ES-I3 (cell line): ENCODE measurements at regions not wholly inside any gene's neighbourhood (a gene's known extent, or its start where the extent isn't known, plus 50 kb on each side); places are given as distances from the start of the nearest gene placed in this dataset.

Experiments used
- H3K36me3 ChIP-seq: 2 replicates; pipeline ENCODE4 v1.6.1; 2013; ENCODE audit warnings: mild to moderate bottlenecking, low read length, control low read depth, moderate library complexity; ENCODE audit not compliant: insufficient read depth
- H3K4me1 ChIP-seq: 2 replicates; pipeline ENCODE4 v1.6.1; 2013; ENCODE audit warnings: mild to moderate bottlenecking, control low read depth, low read length; ENCODE audit not compliant: insufficient read depth
- H3K9ac ChIP-seq: 2 replicates; pipeline ENCODE4 v1.6.1; 2013; ENCODE audit warnings: low read depth, mild to moderate bottlenecking, low read length, moderate library complexity
- H3K9me3 ChIP-seq: 2 replicates; pipeline ENCODE4 v1.6.1; 2013; ENCODE audit warnings: mild to moderate bottlenecking, low read length, moderate library complexity; ENCODE audit not compliant: control insufficient read depth, insufficient read depth

GRCh38 chr18:34159691-34160185, 65.0 kb downstream of the NOL4 start:
- Histone ChIP-seq H3K4me1 (no peaks in the 10 kb centered on the region), H3K36me3 (no peaks in the 10 kb centered on the region), H3K9ac (peak overlapping the region; percentile 55; the same call in 1 of the 2 replicates), H3K9me3 (no peaks in the 10 kb centered on the region)

DNA sequence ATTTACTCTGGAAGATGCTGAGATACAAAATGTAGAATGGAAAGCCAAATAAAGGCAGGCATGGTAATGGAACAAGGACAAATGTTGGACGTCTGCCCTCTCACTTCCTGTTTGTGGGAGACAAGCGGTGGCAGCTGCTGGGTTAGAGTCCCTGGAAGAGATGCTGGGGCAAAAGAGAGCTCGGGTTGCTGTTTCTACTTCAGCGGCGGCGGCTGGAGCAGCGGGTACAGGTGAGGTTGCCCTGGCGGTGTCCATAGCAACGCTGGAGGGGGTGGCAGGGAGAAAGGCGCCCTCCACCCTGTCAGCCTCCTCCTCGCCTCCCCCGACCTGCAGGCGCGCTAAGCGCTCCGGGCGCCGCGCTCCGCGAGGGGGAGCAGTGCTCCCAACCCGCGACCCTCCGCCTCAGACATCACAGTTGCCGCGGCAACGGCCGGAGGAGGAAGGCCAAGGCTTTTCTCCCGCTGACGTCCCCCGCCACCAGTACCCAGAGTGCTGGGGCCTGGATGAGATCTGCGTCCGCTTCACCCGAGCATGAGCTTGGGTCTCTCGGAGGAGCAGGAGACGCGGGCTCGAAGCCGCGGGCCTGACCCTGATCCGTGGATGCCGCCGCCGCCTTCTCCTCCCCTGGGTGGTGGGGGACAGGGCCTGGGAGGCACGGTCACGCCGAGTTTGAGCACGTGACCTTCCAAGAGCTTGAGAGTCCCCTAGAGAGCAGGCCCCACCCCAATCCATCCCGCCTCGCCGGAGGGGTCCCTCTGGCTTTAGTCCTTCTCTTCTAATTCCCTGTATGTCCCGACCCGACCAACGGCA, 65.6 kb downstream of the NOL4 start:
- Histone ChIP-seq H3K9me3 (no peaks in the 10 kb centered on the region), H3K9ac (peak overlapping the region; percentile 55; the same call in 1 of the 2 replicates), H3K36me3 (no peaks in the 10 kb centered on the region), H3K4me1 (no peaks in the 10 kb centered on the region)

DNA sequence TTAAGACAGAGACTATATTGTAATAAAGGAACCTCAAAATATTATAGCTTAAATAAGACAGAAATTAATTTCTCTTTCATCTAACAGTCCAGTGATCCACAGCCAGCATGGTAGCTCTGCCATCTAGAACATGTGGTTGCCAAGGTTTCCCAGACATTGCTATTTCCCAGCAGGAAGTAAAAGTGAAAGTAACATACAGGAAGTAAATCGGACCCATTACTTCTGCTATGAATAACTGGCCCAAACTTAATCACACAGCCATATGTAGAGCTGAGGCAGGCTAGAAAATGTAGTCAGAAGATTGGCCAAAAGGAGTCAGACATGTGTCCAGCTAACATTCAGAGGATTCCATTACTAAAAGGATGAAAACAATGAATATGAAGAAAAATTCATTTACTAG, 71.0 kb downstream of the NOL4 start:
- no peaks in the 10 kb centered on the region for H3K4me1 ChIP-seq
- no peak overlapping the region for H3K9ac ChIP-seq
- H3K36me3 ChIP-seq = no peaks in the 10 kb centered on the region
- H3K9me3 ChIP-seq = no peaks in the 10 kb centered on the region

GRCh38 chr18:34131006-34131405, 93.7 kb downstream of the NOL4 start:
- H3K36me3 ChIP-seq = no peaks in the 10 kb centered on the region
- H3K4me1 ChIP-seq = no peaks in the 10 kb centered on the region
- no peaks in the 10 kb centered on the region for H3K9me3 ChIP-seq
- no peak overlapping the region for H3K9ac ChIP-seq

DNA sequence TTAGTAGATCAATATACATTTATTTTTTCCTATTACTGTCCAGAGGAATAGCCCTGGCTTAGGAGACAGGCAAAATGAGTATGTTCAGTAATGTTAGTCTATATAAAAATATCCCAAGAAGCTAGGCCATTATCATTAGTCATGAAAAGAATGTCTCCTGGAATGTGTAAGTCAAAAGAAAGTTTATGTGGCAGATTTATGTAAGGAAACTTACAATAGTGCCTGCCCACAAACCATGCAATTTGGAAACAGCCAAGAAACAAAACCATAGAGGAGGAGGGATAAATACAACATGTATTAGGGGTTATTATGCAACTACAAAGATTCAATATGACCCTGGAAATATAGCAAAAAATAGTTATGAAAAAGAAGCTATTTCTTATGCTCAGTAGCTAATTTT, 96.3 kb downstream of the NOL4 start:
- no peaks in the 10 kb centered on the region for H3K36me3 ChIP-seq
- no peaks in the 10 kb centered on the region for H3K4me1 ChIP-seq
- no peaks in the 10 kb centered on the region for H3K9me3 ChIP-seq
- no peak overlapping the region for H3K9ac ChIP-seq

- Histone ChIP-seq H3K4me1 (no peaks in the 10 kb centered on the region), H3K9me3 (no peaks in the 10 kb centered on the region; the same call in 1 of the 2 replicates)
These were observed 98.6 kb downstream of the NOL4 start for GRCh38 chr18:34126121-34126520.

DNA sequence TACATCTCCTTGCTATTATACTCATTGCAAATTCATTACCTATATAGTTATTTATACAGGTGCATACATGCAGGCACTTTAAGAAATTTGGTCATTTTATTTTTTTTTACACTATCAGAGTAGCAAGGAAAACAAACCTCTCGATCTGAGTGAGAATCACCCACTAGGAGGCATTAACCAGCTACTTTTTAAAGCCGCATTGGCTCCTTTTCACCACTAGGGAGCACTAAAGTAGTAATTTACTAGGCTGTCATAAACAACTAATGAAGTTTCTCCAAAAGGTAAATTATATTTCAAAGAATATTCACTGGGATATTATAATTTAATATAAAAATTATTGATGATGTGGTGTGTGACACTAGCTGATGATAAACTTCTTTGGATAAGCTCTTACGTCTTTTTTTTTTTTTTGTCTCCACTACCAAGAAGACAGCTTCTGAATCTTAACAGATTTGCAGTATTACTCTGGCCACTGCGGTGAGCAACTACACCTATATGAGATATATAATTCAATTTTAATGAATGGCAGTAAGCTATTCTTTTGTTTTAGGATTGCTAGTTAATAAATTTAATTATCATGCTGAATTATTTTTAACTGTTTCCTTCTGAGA, 101.9 kb downstream of the NOL4 start:
- no peaks in the 10 kb centered on the region for H3K4me1 ChIP-seq
- no peak overlapping the region for H3K9ac ChIP-seq
- H3K36me3 ChIP-seq = no peaks in the 10 kb centered on the region

More at GRCh38 chr18:34126121-34126520, 98.6 kb downstream of the NOL4 start:
- no peak overlapping the region for H3K9ac ChIP-seq
- no peaks in the 10 kb centered on the region for H3K36me3 ChIP-seq

DNA sequence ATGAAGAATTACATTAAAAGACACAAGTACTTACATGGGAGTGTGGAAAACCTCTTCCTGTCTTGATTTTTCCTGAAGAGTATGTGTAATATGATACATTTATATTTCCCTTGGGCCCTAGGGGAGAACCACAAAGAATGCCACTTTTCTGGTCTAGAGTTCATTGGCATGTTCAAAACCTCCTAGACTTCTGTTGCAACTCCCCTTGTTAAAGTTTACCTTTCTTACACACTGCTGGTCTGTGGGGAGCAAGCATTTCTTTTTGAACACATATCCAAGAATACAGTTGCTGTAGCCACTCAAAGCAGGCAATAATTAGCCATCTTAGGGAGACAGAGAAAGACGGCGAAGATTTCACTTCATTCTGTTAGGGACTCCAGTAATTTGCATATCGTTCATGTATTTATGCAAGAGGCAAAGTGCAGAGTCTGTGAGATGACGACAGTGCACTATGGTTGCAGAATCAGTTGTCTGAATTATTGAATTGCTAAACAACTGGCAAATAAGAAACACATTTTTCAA, 103.5 kb downstream of the NOL4 start:
- Histone ChIP-seq H3K9ac (no peak overlapping the region), H3K36me3 (no peaks in the 10 kb centered on the region), H3K9me3 (no peaks in the 10 kb centered on the region; the same call in 1 of the 2 replicates), H3K4me1 (peaks cover 4% of the 10 kb centered on the region)

More for the DNA sequence above, 101.9 kb downstream of the NOL4 start:
- H3K9me3 ChIP-seq = no peaks in the 10 kb centered on the region; the same call in 1 of the 2 replicates

- Histone ChIP-seq H3K9me3 (no peaks in the 10 kb centered on the region; the same call in 1 of the 2 replicates), H3K9ac (no peak overlapping the region), H3K36me3 (no peaks in the 10 kb centered on the region), H3K4me1 (peaks cover 4% of the 10 kb centered on the region)
These were observed 104.4 kb downstream of the NOL4 start for GRCh38 chr18:34120294-34120693.

GRCh38 chr18:34117319-34117718, 107.4 kb downstream of the NOL4 start:
- H3K36me3 ChIP-seq = no peaks in the 10 kb centered on the region
- H3K9ac ChIP-seq = no peak overlapping the region
- no peaks in the 10 kb centered on the region; the same call in 1 of the 2 replicates for H3K9me3 ChIP-seq
- H3K4me1 ChIP-seq = peaks cover 4% of the 10 kb centered on the region

DNA sequence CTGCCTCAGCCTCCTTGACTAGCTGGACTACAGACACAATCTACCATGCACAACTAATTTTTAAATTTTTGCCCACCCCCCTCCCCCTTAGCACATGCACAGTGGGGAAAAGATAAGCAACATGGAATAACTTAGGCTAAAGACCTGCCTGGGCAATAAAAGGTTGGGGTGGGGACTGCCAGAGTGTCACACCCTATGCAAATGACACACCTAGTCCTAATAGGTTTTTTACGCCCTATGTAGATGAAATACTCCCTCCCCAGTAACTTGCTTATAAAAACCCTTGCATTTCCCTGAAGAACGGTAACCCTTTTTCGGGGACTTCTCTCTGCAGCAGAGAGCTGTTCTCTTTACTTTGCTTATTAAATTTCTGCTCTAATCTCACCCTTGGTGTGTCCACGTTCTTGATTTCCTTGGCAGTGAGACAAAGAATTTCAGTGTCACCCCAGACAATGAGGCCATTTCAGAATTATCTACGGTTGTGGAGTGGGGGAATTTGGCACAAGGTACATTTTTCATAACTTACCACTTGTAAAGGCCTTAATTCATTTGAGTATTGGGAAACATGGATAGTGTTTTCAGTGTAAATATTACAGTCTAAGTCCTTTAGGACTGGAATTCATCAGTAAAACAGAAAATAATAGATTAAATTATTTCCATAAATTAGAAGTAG, 109.2 kb downstream of the NOL4 start:
- Histone ChIP-seq H3K36me3 (no peaks in the 10 kb centered on the region), H3K9ac (no peak overlapping the region), H3K9me3 (no peaks in the 10 kb centered on the region), H3K4me1 (peaks cover 4% of the 10 kb centered on the region)

DNA sequence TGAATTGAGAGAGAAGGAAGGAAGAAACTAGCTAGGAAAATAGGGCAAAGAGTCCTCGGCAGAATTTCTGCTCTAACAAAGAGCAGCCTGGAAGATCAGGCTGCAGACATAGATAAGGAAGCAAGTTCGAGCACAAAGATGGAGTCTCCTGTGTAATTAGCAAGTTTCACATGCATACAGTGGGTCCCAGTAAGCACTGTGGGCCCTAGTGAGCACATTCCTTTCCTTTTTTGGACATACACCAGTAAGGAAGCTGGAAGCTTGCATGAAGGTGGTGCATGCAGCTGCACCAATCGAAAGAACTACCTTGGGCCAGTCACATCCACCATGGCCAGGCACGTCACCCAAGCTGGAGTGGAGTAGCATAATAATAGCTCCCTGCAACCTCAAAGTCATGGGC, 109.7 kb downstream of the NOL4 start:
- peaks cover 4% of the 10 kb centered on the region for H3K4me1 ChIP-seq
- no peak overlapping the region for H3K9ac ChIP-seq
- no peaks in the 10 kb centered on the region for H3K9me3 ChIP-seq
- no peaks in the 10 kb centered on the region for H3K36me3 ChIP-seq

DNA sequence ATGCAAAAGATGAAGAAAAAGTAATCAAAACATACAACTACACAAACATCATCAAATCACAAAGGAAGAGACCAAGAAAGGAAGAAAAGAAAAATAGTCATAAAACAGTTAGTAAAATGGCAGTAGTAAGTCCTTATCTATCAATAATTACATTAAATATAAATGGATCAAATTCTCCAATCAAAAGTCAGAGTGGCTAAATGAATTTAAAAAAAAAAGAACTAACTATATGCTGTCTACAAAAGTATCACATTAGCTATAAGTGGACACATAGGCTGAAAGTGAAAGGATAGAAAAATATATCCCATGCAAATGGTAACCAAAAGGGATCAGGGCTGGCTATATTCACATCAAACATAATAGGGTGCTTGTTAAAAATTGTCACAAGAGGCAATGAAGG, 116.5 kb downstream of the NOL4 start:
- no peaks in the 10 kb centered on the region for H3K9me3 ChIP-seq
- H3K36me3 ChIP-seq = no peaks in the 10 kb centered on the region
- no peak overlapping the region for H3K9ac ChIP-seq
- no peaks in the 10 kb centered on the region for H3K4me1 ChIP-seq

DNA sequence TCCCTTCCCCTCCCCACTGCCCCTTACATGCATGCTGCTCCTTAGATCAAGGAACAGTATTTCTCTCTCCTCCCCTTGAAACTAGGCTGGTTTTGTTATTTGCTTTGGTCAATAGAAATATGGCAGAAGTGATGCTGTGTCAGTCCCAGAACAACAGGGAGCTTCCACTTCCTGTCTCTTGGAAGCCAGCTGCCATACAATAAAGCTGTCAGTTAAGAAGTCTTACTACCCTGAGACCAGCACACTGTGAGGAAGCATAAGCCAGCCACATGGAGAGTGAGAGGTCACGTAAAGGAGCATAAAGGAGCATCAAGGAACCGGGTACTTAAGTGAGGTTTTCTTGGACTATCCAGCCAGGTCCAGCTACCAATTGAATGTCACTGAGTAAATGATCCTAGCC, 126.6 kb downstream of the NOL4 start:
- Histone ChIP-seq H3K9ac (no peak overlapping the region), H3K4me1 (no peaks in the 10 kb centered on the region), H3K36me3 (no peaks in the 10 kb centered on the region), H3K9me3 (no peaks in the 10 kb centered on the region)
